Mesothelial cell of epicardium (in vitro differentiated cells): ENCODE measurements at regions not wholly inside any gene's neighbourhood (a gene's known extent, or its start where the extent isn't known, plus 50 kb on each side); places are given as distances from the start of the nearest gene placed in this dataset.
A peak's percentile ranks its signal among the peaks of the same experiment; 100 is the strongest.

Source experiments
- DNase-seq, 2 experiments: peaks; one replicate each; pipeline ENCODE4 v3.0.0; 2021; ENCODE audit warnings: low spot score in 2 of 2; ENCODE audit not compliant: unreplicated experiment in 2 of 2
- H3K27ac Mint-ChIP-seq: 2 replicates; pipeline ENCODE4 v1.8.0; 2021; ENCODE audit warnings: mixed read lengths
- H3K27me3 Mint-ChIP-seq: 2 replicates; pipeline ENCODE4 v1.8.0; 2021; ENCODE audit warnings: low read depth, mixed read lengths
- H3K36me3 Mint-ChIP-seq: 2 replicates; pipeline ENCODE4 v1.8.0; 2021; ENCODE audit warnings: mixed read lengths
- H3K4me1 Mint-ChIP-seq: 2 replicates; pipeline ENCODE4 v1.8.0; 2021; ENCODE audit warnings: mixed read lengths
- H3K4me3 Mint-ChIP-seq: 2 replicates; pipeline ENCODE4 v1.8.0; 2021; ENCODE audit warnings: mild to moderate bottlenecking, moderate library complexity, mixed read lengths
- H3K9me3 Mint-ChIP-seq: 2 replicates; pipeline ENCODE4 v1.8.0; 2021; ENCODE audit warnings: mixed read lengths
- TF ChIP-seq, protein P1 (sequence below): fragments of 200-600 bp; sonication (generic); IDR thresholded peaks from one replicate; pipeline ENCODE4 v1.5.0; 2021; ENCODE audit warnings: antibody characterized with exemption; ENCODE audit not compliant: unreplicated experiment

- Mint-ChIP-seq H3K4me1 (peaks cover 17% of the 10 kb centered on the region), H3K36me3 (peaks cover 6% of the 10 kb centered on the region), H3K27me3 (no peaks in the 10 kb centered on the region), H3K4me3 (no peak overlapping the region), H3K27ac (no peak overlapping the region), H3K9me3 (peaks cover 14% of the 10 kb centered on the region)
- TF ChIP-seq, protein P1, sequence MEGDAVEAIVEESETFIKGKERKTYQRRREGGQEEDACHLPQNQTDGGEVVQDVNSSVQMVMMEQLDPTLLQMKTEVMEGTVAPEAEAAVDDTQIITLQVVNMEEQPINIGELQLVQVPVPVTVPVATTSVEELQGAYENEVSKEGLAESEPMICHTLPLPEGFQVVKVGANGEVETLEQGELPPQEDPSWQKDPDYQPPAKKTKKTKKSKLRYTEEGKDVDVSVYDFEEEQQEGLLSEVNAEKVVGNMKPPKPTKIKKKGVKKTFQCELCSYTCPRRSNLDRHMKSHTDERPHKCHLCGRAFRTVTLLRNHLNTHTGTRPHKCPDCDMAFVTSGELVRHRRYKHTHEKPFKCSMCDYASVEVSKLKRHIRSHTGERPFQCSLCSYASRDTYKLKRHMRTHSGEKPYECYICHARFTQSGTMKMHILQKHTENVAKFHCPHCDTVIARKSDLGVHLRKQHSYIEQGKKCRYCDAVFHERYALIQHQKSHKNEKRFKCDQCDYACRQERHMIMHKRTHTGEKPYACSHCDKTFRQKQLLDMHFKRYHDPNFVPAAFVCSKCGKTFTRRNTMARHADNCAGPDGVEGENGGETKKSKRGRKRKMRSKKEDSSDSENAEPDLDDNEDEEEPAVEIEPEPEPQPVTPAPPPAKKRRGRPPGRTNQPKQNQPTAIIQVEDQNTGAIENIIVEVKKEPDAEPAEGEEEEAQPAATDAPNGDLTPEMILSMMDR, result no peak
- no peak for DNase-seq
These were observed 208.8 kb downstream of the SLITRK6 start for GRCh38 chr13:85590231-85590931.

GRCh38 chr13:85589021-85589420 is 210.2 kb downstream of the SLITRK6 start:
- TF ChIP-seq, protein P1, result no peak
- Mint-ChIP-seq H3K36me3 (peaks cover 7% of the 10 kb centered on the region), H3K27ac (no peak overlapping the region)

DNA sequence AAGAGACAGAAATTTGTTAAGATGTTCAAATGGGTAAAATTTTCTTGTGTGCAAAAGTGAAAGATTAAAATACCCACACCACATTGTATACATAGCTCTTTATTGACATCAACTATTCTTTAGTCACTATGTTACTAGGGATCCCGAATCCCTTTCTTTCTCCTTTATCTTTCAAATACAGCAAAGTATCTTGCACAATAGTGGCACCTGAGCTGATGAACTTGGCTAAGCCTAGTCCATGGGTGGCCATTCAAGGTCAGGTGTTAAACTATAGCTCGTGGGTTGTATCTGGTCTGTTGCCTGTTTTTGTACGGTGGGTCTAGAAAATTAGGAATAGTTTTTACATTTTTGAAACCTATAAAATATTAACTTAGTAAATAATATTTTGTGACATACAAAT is 210.9 kb downstream of the SLITRK6 start:
- Mint-ChIP-seq H3K27me3 (no peaks in the 10 kb centered on the region), H3K27ac (peak overlapping the region; percentile 59), H3K36me3 (peaks cover 7% of the 10 kb centered on the region), H3K9me3 (peaks cover 11% of the 10 kb centered on the region), H3K4me3 (no peak overlapping the region), H3K4me1 (peaks cover 14% of the 10 kb centered on the region)
- DNase-seq, result no peak
- TF ChIP-seq, protein P1, result no peak

More at GRCh38 chr13:85589021-85589420, 210.2 kb downstream of the SLITRK6 start:
- Mint-ChIP-seq H3K4me3 (no peak overlapping the region), H3K4me1 (peaks cover 14% of the 10 kb centered on the region), H3K27me3 (no peaks in the 10 kb centered on the region), H3K9me3 (peaks cover 11% of the 10 kb centered on the region)
- no peak for DNase-seq

- Mint-ChIP-seq H3K4me1 (peaks cover 6% of the 10 kb centered on the region), H3K9me3 (peaks cover 11% of the 10 kb centered on the region), H3K27ac (no peak overlapping the region), H3K27me3 (no peaks in the 10 kb centered on the region), H3K36me3 (peaks cover 7% of the 10 kb centered on the region), H3K4me3 (no peak overlapping the region)
- no peak for DNase-seq
- TF ChIP-seq, protein P1, result no peak
These were observed 212.4 kb downstream of the SLITRK6 start for GRCh38 chr13:85586856-85587255.

DNA sequence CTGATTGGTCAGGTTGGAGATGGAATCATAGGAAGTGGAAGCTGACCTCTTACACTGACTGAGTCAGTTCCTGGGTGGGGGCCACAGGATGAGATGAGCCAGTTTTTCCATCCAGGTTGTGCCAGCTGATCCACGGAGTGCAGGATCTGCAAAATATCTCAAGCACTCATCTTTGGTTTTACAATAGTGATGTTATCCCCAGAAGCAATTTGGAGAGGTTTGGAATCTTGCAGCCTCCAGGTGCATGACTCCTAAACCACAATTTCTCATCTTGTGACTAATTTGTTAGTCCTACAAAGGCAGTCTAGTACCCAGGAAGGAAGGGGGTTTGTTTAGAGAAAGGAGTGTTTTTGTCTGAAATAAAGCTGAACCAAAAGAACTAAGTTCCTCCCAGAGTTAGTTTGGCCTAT is 212.8 kb downstream of the SLITRK6 start:
- peaks cover 7% of the 10 kb centered on the region for H3K36me3 Mint-ChIP-seq
- peaks cover 11% of the 10 kb centered on the region for H3K9me3 Mint-ChIP-seq
- no peaks in the 10 kb centered on the region for H3K27me3 Mint-ChIP-seq
- TF ChIP-seq, protein P1, result no peak
- H3K4me1 Mint-ChIP-seq, result peaks cover 6% of the 10 kb centered on the region
- no peak for DNase-seq
- no peak overlapping the region for H3K27ac Mint-ChIP-seq
- no peak overlapping the region for H3K4me3 Mint-ChIP-seq
